ENCODE measurements at regions not wholly inside any gene's neighbourhood (a gene's known extent, or its start where the extent isn't known, plus 50 kb on each side); places are given as distances from the start of the nearest gene placed in this dataset.

DNA sequence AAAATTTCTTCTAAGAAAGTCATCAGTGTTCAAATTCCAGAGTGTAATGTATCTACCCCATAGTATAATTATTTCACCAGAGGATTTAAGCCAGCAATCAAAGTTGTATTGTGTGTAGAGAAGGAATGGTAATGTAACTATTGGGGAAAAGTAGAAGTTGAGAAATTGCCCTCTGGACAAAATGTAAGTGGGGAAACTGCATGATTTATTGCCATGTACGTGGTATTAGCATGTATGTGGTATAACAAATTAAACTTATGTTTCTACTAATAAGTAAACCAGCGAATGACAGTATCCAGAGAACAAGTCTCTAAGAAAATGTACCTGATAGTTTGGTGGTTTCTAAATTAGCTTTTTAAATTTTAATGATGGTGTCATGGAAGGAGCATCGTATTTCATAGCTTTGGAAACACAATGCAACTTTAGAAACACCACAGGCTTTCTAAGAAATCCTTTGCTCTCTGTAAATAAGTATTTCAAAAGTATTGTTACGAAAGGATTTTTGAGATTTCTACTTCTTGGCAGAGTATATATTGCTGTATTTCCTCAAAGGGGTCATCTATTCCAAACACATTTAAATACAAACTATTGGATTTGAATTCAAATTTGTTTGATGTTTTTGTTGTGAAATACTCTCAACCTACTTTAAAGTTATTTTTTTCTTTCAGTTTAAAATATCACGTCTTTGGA lies 1018.9 kb upstream of the ZEB2 start:
- no peak for DNase-seq (ENCODE audit: low read depth in 1 of 2, low spot score in 1 of 2)
- H3K4me3 ChIP-seq (replicated peaks; ENCODE audit: insufficient read depth, low read length): no peak overlapping the region
- no peak overlapping the region for H3K27ac ChIP-seq (replicated peaks)
- TF ChIP-seq SPI1 (IDR thresholded peaks at IDR 0.05; ENCODE audit: borderline replicate concordance, low read depth): no peak
- no peak for TF ChIP-seq GABPA (IDR thresholded peaks at IDR 0.05; ENCODE audit: low read depth)
- TF ChIP-seq POLR2AphosphoS5 (IDR thresholded peaks at IDR 0.05; ENCODE audit: low read depth): no peak
- TF ChIP-seq, protein P1, sequence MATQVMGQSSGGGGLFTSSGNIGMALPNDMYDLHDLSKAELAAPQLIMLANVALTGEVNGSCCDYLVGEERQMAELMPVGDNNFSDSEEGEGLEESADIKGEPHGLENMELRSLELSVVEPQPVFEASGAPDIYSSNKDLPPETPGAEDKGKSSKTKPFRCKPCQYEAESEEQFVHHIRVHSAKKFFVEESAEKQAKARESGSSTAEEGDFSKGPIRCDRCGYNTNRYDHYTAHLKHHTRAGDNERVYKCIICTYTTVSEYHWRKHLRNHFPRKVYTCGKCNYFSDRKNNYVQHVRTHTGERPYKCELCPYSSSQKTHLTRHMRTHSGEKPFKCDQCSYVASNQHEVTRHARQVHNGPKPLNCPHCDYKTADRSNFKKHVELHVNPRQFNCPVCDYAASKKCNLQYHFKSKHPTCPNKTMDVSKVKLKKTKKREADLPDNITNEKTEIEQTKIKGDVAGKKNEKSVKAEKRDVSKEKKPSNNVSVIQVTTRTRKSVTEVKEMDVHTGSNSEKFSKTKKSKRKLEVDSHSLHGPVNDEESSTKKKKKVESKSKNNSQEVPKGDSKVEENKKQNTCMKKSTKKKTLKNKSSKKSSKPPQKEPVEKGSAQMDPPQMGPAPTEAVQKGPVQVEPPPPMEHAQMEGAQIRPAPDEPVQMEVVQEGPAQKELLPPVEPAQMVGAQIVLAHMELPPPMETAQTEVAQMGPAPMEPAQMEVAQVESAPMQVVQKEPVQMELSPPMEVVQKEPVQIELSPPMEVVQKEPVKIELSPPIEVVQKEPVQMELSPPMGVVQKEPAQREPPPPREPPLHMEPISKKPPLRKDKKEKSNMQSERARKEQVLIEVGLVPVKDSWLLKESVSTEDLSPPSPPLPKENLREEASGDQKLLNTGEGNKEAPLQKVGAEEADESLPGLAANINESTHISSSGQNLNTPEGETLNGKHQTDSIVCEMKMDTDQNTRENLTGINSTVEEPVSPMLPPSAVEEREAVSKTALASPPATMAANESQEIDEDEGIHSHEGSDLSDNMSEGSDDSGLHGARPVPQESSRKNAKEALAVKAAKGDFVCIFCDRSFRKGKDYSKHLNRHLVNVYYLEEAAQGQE (IDR thresholded peaks at IDR 0.05; ENCODE audit: insufficient replicate concordance, low read depth): no peak
- TF ChIP-seq, protein P2, sequence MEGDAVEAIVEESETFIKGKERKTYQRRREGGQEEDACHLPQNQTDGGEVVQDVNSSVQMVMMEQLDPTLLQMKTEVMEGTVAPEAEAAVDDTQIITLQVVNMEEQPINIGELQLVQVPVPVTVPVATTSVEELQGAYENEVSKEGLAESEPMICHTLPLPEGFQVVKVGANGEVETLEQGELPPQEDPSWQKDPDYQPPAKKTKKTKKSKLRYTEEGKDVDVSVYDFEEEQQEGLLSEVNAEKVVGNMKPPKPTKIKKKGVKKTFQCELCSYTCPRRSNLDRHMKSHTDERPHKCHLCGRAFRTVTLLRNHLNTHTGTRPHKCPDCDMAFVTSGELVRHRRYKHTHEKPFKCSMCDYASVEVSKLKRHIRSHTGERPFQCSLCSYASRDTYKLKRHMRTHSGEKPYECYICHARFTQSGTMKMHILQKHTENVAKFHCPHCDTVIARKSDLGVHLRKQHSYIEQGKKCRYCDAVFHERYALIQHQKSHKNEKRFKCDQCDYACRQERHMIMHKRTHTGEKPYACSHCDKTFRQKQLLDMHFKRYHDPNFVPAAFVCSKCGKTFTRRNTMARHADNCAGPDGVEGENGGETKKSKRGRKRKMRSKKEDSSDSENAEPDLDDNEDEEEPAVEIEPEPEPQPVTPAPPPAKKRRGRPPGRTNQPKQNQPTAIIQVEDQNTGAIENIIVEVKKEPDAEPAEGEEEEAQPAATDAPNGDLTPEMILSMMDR (IDR thresholded peaks at IDR 0.05; ENCODE audit: insufficient read depth, low read length): no peak
- no peaks in the 10 kb centered on the region for H3K27me3 ChIP-seq (ENCODE audit: insufficient read depth, poor library complexity, severe bottlenecking)

DNA sequence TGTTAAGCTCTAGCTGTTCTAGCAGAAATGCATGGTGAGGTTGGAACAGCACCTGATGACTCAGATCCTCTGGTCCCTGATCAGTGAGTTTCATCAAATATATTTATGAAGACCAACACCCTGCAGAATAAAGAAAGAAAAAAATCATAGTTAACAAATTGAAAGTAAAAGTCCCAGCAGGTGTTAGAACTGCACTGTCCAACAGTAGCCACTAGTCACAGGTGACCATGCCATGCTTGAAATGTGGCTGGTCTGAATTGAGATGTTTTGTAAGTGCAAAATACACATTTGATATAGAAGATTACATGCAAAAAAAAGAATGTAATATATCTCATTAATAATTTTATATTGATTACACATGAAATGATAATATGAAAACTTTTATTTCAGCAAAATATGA lies 1010.7 kb upstream of the ZEB2 start:
- DNase-seq (ENCODE audit: low read depth in 1 of 2, low spot score in 1 of 2): no peak
- H3K27ac ChIP-seq (replicated peaks): no peak overlapping the region
- H3K4me3 ChIP-seq (replicated peaks; ENCODE audit: insufficient read depth, low read length): no peak overlapping the region
- no peaks in the 10 kb centered on the region for H3K27me3 ChIP-seq (ENCODE audit: insufficient read depth, poor library complexity, severe bottlenecking)
- TF ChIP-seq POLR2AphosphoS5 (IDR thresholded peaks at IDR 0.05; ENCODE audit: low read depth) (no peak), SPI1 (IDR thresholded peaks at IDR 0.05; ENCODE audit: borderline replicate concordance, low read depth) (no peak), GABPA (IDR thresholded peaks at IDR 0.05; ENCODE audit: low read depth) (no peak)
- TF ChIP-seq, protein P1 (IDR thresholded peaks at IDR 0.05; ENCODE audit: insufficient replicate concordance, low read depth): no peak
- TF ChIP-seq, protein P2 (IDR thresholded peaks at IDR 0.05; ENCODE audit: insufficient read depth, low read length): no peak

DNA sequence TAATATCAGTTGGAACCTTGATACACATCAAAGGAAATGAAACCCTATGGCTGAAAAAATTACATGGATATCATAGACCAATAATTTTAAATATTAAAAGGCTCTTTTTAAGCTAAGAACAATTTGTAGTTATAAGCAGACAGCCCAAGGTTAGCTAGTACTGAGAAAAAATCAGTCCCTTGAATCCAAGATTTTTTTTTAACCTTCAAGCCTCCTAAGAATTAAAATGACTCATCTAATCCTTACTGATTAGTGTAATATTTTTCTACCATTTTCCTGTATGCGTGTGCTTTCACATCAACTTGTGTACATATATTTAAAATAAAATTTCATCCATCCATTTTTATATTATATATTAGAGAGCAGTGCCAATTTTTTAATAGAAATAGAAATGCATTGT lies 1004.9 kb upstream of the ZEB2 start:
- H3K27ac ChIP-seq (replicated peaks): no peak overlapping the region
- H3K27me3 ChIP-seq (ENCODE audit: insufficient read depth, poor library complexity, severe bottlenecking): no peaks in the 10 kb centered on the region
- TF ChIP-seq, protein P1 (IDR thresholded peaks at IDR 0.05; ENCODE audit: insufficient replicate concordance, low read depth): no peak
- TF ChIP-seq, protein P2 (IDR thresholded peaks at IDR 0.05; ENCODE audit: insufficient read depth, low read length): no peak
- no peak for TF ChIP-seq GABPA (IDR thresholded peaks at IDR 0.05; ENCODE audit: low read depth)
- TF ChIP-seq SPI1 (IDR thresholded peaks at IDR 0.05; ENCODE audit: borderline replicate concordance, low read depth): no peak
- no peak for TF ChIP-seq POLR2AphosphoS5 (IDR thresholded peaks at IDR 0.05; ENCODE audit: low read depth)
- DNase-seq (ENCODE audit: low read depth in 1 of 2, low spot score in 1 of 2): no peak
- H3K4me3 ChIP-seq (replicated peaks; ENCODE audit: insufficient read depth, low read length): no peak overlapping the region

All from HL-60 (cell line).